Hepatocyte (in vitro differentiated cells): ENCODE measurements at regions not wholly inside any gene's neighbourhood (a gene's known extent, or its start where the extent isn't known, plus 50 kb on each side); places are given as distances from the start of the nearest gene placed in this dataset.

ENCODE experiments used
- DNase-seq: peaks from one replicate; pipeline ENCODE4 v3.0.0-alpha.2; 2016; ENCODE audit warnings: low spot score
- H2AFZ ChIP-seq: fragments of 200-600 bp; sonication (generic); 2 replicates; pipeline ENCODE4 v1.6.0; 2016; ENCODE audit warnings: antibody characterized with exemption, mild to moderate bottlenecking
- H3K27ac ChIP-seq: fragments of 200-600 bp; sonication (generic); 2 replicates; pipeline ENCODE4 v1.5.1; 2016; ENCODE audit warnings: mild to moderate bottlenecking
- H3K27me3 ChIP-seq: fragments of 200-600 bp; sonication (generic); 2 replicates; pipeline ENCODE4 v1.6.1; 2016
- H3K36me3 ChIP-seq: fragments of 200-600 bp; sonication (generic); replicated peaks from 2 replicates; pipeline ENCODE4 v1.5.1; 2016; ENCODE audit warnings: low read depth; ENCODE audit not compliant: insufficient read depth
- H3K4me1 ChIP-seq: fragments of 200-600 bp; sonication (generic); 2 replicates; pipeline ENCODE4 v1.5.1; 2016; ENCODE audit warnings: mild to moderate bottlenecking, moderate library complexity; ENCODE audit not compliant: insufficient read depth
- H3K4me2 ChIP-seq: fragments of 200-600 bp; sonication (generic); 2 replicates; pipeline ENCODE4 v1.6.0; 2016
- H3K4me3 ChIP-seq: fragments of 200-600 bp; sonication (generic); 2 replicates; pipeline ENCODE4 v1.5.1; 2016; ENCODE audit warnings: mild to moderate bottlenecking
- H3K79me2 ChIP-seq: fragments of 200-600 bp; sonication (generic); 2 replicates; pipeline ENCODE4 v1.6.0; 2017; ENCODE audit warnings: mild to moderate bottlenecking
- H3K9me2 ChIP-seq: fragments of 200-600 bp; sonication (generic); replicated peaks from 2 replicates; pipeline ENCODE4 v1.6.0; 2017; ENCODE audit warnings: mild to moderate bottlenecking; ENCODE audit not compliant: insufficient read depth
- H3K9me3 ChIP-seq: fragments of 200-600 bp; sonication (generic); 2 replicates; pipeline ENCODE4 v1.5.1; 2016; ENCODE audit warnings: low read depth, mild to moderate bottlenecking
- H4K20me1 ChIP-seq: fragments of 200-600 bp; sonication (generic); 2 replicates; pipeline ENCODE4 v1.6.0; 2016; ENCODE audit warnings: mild to moderate bottlenecking; ENCODE audit not compliant: insufficient read depth, poor library complexity, severe bottlenecking
- CTCF ChIP-seq: fragments of 200-600 bp; sonication (generic); IDR thresholded peaks from 2 replicates; pipeline ENCODE4 v1.5.1; 2016; ENCODE audit warnings: antibody characterized with exemption, mild to moderate bottlenecking; ENCODE audit not compliant: poor library complexity
- EZH2 ChIP-seq: fragments of 200-600 bp; sonication (generic); IDR thresholded peaks from 2 replicates; pipeline ENCODE4 v1.6.1; 2016; ENCODE audit warnings: antibody characterized with exemption, mild to moderate bottlenecking, borderline replicate concordance
- EZH2phosphoT487 ChIP-seq: fragments of 200-600 bp; sonication (generic); IDR thresholded peaks from one replicate; pipeline ENCODE4 v1.6.1; 2018; ENCODE audit warnings: antibody characterized with exemption, mild to moderate bottlenecking, low read depth, moderate library complexity; ENCODE audit not compliant: unreplicated experiment, severe bottlenecking
- WGBS: methylation state at CpG from one replicate; pipeline ENCODE4 v1.1.6; 2016; ENCODE audit warnings: low lambda C conversion rate; ENCODE audit errors: missing lambda C conversion rate; 5-methylcytosine and 5-hydroxymethylcytosine counted together

- Histone ChIP-seq H2AFZ (no peak overlapping the region), H3K79me2 (no peaks in the 10 kb centered on the region), H3K4me1 (no peaks in the 10 kb centered on the region), H4K20me1 (no peaks in the 10 kb centered on the region), H3K4me2 (no peak overlapping the region), H3K27ac (no peak overlapping the region), H3K9me3 (no peaks in the 10 kb centered on the region), H3K9me2 (no peaks in the 10 kb centered on the region), H3K27me3 (no peaks in the 10 kb centered on the region), H3K4me3 (no peak overlapping the region), H3K36me3 (no peaks in the 10 kb centered on the region)
- TF ChIP-seq EZH2phosphoT487 (no peak), CTCF (no peak), EZH2 (no peak)
- no peak for DNase-seq
- WGBS, result 84% methylated on average over 4 of the region's 4 CpGs
These were observed 131.2 kb upstream of the PAK3 start for GRCh38 chrX:110964786-110965185.

- TF ChIP-seq CTCF, result no peak
- no peak for TF ChIP-seq EZH2
- TF ChIP-seq EZH2phosphoT487, result no peak
- no peak overlapping the region for H3K27ac ChIP-seq
These were observed 133.5 kb upstream of the PAK3 start for GRCh38 chrX:110962451-110962850.

GRCh38 chrX:110955706-110956105 lies 140.3 kb upstream of the PAK3 start:
- DNase-seq, result no peak
- TF ChIP-seq EZH2, result no peak
- Histone ChIP-seq H3K4me2 (no peak overlapping the region), H3K36me3 (no peaks in the 10 kb centered on the region), H3K9me2 (no peaks in the 10 kb centered on the region), H4K20me1 (no peaks in the 10 kb centered on the region), H3K79me2 (no peaks in the 10 kb centered on the region), H3K9me3 (no peaks in the 10 kb centered on the region), H3K27me3 (no peaks in the 10 kb centered on the region), H2AFZ (no peak overlapping the region), H3K4me1 (no peaks in the 10 kb centered on the region), H3K4me3 (no peak overlapping the region), H3K27ac (no peak overlapping the region)

More at GRCh38 chrX:110962451-110962850, 133.5 kb upstream of the PAK3 start:
- H3K4me2 ChIP-seq, result no peak overlapping the region
- H2AFZ ChIP-seq, result no peak overlapping the region
- H4K20me1 ChIP-seq, result no peaks in the 10 kb centered on the region
- H3K9me3 ChIP-seq, result no peaks in the 10 kb centered on the region
- 66% methylated on average over 2 of the region's 2 CpGs for WGBS
- H3K79me2 ChIP-seq, result no peaks in the 10 kb centered on the region
- H3K27me3 ChIP-seq, result no peaks in the 10 kb centered on the region
- no peaks in the 10 kb centered on the region for H3K4me1 ChIP-seq
- H3K36me3 ChIP-seq, result no peaks in the 10 kb centered on the region
- no peaks in the 10 kb centered on the region for H3K9me2 ChIP-seq
- no peak overlapping the region for H3K4me3 ChIP-seq
- no peak for DNase-seq

GRCh38 chrX:110954428-110955100 lies 141.4 kb upstream of the PAK3 start:
- Histone ChIP-seq H2AFZ (no peak overlapping the region), H3K4me1 (no peaks in the 10 kb centered on the region), H3K9me3 (no peaks in the 10 kb centered on the region), H3K27ac (no peak overlapping the region), H3K79me2 (no peaks in the 10 kb centered on the region), H4K20me1 (no peaks in the 10 kb centered on the region), H3K4me2 (no peak overlapping the region), H3K36me3 (no peaks in the 10 kb centered on the region), H3K27me3 (no peaks in the 10 kb centered on the region), H3K4me3 (no peak overlapping the region), H3K9me2 (no peaks in the 10 kb centered on the region)
- TF ChIP-seq CTCF, result no peak
- no peak for TF ChIP-seq EZH2
- no peak for TF ChIP-seq EZH2phosphoT487
- DNase-seq, result no peak
